HCT116 (cell line): ENCODE measurements at regions not wholly inside any gene's neighbourhood (a gene's known extent, or its start where the extent isn't known, plus 50 kb on each side); places are given as distances from the start of the nearest gene placed in this dataset.

Source experiments
- ATAC-seq: fragments of 200-7000 bp; cut with Tn5 transposase; 2 replicates; pipeline ENCODE4 v1.9.1; 2020; ENCODE audit warnings: mild to moderate bottlenecking, moderate library complexity
- BruUV-seq: library from RNA; stranded (reverse); fragments of 400-500 nt; replicated peaks from 2 replicates; lab custom pipeline; 2021; lab: Mats Ljungman, UMichigan
- CTCF ChIA-PET: fragments of 300-600 bp; sonication (Branson Sonifier 250); formaldehyde crosslinking; loops from one replicate; lab custom pipeline; 2021; ENCODE audit warnings: antibody characterized with exemption; lab: Charles Lee
- POLR2A ChIA-PET: fragments of 300-600, 350-600 bp; sonication (Branson Sonifier 250); formaldehyde crosslinking; loops from one replicate; lab custom pipeline; 2021; ENCODE audit warnings: antibody characterized with exemption; lab: Charles Lee
- RAD21 ChIA-PET, 2 experiments: fragments of 300-600 bp; sonication (Branson Sonifier 250); formaldehyde crosslinking; loops; one replicate each; lab custom pipeline; 2023; ENCODE audit warnings: low total read pairs in 2 of 2; ENCODE audit not compliant: uncharacterized antibody in 2 of 2, unreplicated experiment in 2 of 2, low non-redundant PET in 1 of 2; lab: Charles Lee
- DNase-seq: peaks from one replicate; pipeline ENCODE4 v3.0.0-alpha.2; 2010; ENCODE audit warnings: low read depth, low spot score
- H2AFZ ChIP-seq: fragments of 200-600 bp; shearing (Covaris generic), sonication (generic); 2 replicates; pipeline ENCODE4 v1.6.1; 2017; ENCODE audit warnings: low read depth, mixed run types, mixed read lengths, antibody characterized with exemption, low read length; ENCODE audit not compliant: poor library complexity, severe bottlenecking
- H3K27ac ChIP-seq: 2 replicates; pipeline ENCODE4 v1.5.1; 2012; ENCODE audit warnings: low read depth, low read length
- H3K27me3 ChIP-seq: fragments of 200-600 bp; sonication (generic); 2 replicates; pipeline ENCODE4 v1.6.1; 2016; ENCODE audit warnings: mixed run types, low read length, mixed read lengths; ENCODE audit not compliant: insufficient read depth
- H3K36me3 ChIP-seq, 2 experiments: fragments of 200-500 bp in 1 of 2; fragments of 200-600 bp in 1 of 2; sonication (Bioruptor generic) in 1 of 2; sonication (generic) in 1 of 2; 2 replicates each; pipeline versions ENCODE4 v1.5.1 to v1.6.1; 2014 to 2016; ENCODE audit warnings: low read length in 2 of 2, inconsistent platforms in 1 of 2, mixed read lengths in 1 of 2, mixed run types in 1 of 2; ENCODE audit not compliant: insufficient read depth in 2 of 2, control insufficient read depth in 1 of 2
- H3K4me1 ChIP-seq, 2 experiments: fragments of 200-600 bp in 1 of 2; sonication (generic) in 1 of 2; 2 replicates each; pipeline versions ENCODE4 v1.5.1 to v1.6.1; 2012 to 2017; ENCODE audit warnings: low read length in 2 of 2, inconsistent platforms in 1 of 2, mild to moderate bottlenecking in 1 of 2, mixed read lengths in 1 of 2, mixed run types in 1 of 2, moderate library complexity in 1 of 2; ENCODE audit not compliant: insufficient read depth in 2 of 2, control insufficient read depth in 1 of 2
- H3K4me2 ChIP-seq: fragments of 200-600 bp; sonication (generic); 2 replicates; pipeline ENCODE4 v1.6.1; 2017; ENCODE audit warnings: mixed run types, low read length, mixed read lengths
- H3K4me3 ChIP-seq, 2 experiments: fragments of 200-600 bp in 1 of 2; sonication (generic) in 1 of 2; replicated peaks in 1 of 2; 2 replicates each; pipeline ENCODE4 v1.5.1; 2011 to 2016; ENCODE audit warnings: low read length in 2 of 2, control low read depth in 1 of 2, low read depth in 1 of 2, mild to moderate bottlenecking in 1 of 2, mixed read lengths in 1 of 2, mixed run types in 1 of 2
- H3K79me2 ChIP-seq: fragments of 200-600 bp; sonication (generic); 2 replicates; pipeline ENCODE4 v1.6.1; 2017; ENCODE audit warnings: mild to moderate bottlenecking, mixed run types, low read length, moderate library complexity, mixed read lengths; ENCODE audit not compliant: insufficient read depth
- H3K9ac ChIP-seq: fragments of 200-600 bp; sonication (generic); 2 replicates; pipeline ENCODE4 v1.6.1; 2016; ENCODE audit warnings: low read length, mixed read lengths
- H3K9me2 ChIP-seq: fragments of 200-600 bp; sonication (generic), shearing (Covaris generic); 2 replicates; pipeline ENCODE4 v1.6.1; 2017; ENCODE audit warnings: mixed run types, mild to moderate bottlenecking, moderate library complexity; ENCODE audit not compliant: insufficient read depth
- H3K9me3 ChIP-seq, 2 experiments: fragments of 200-500 bp in 1 of 2; fragments of 200-600 bp in 1 of 2; sonication (Bioruptor generic) in 1 of 2; sonication (generic) in 1 of 2; 2 replicates each; pipeline ENCODE4 v1.6.1; 2014 to 2017; ENCODE audit warnings: low read length in 2 of 2, mixed read lengths in 2 of 2, inconsistent platforms in 1 of 2, low read depth in 1 of 2, mild to moderate bottlenecking in 1 of 2, mixed run types in 1 of 2, moderate library complexity in 1 of 2; ENCODE audit not compliant: control insufficient read depth in 1 of 2, insufficient read depth in 1 of 2
- H4K20me1 ChIP-seq: fragments of 200-600 bp; sonication (generic), shearing (Covaris generic); 2 replicates; pipeline ENCODE4 v1.6.1; 2017; ENCODE audit warnings: mixed run types, mild to moderate bottlenecking, moderate library complexity; ENCODE audit not compliant: insufficient read depth
- CBX3 ChIP-seq: IDR thresholded peaks from 2 replicates; pipeline ENCODE4 v1.6.1; 2012; ENCODE audit warnings: low read depth
- CEBPB ChIP-seq: IDR thresholded peaks from 2 replicates; pipeline ENCODE4 v1.6.1; 2012; ENCODE audit warnings: low read depth
- EGR1 ChIP-seq: IDR thresholded peaks from 2 replicates; pipeline ENCODE4 v1.6.1; 2012; ENCODE audit warnings: low read depth
- ELF1 ChIP-seq: IDR thresholded peaks from 2 replicates; pipeline ENCODE4 v1.6.1; 2012; ENCODE audit warnings: low read depth, borderline replicate concordance
- EZH2 ChIP-seq: fragments of 200-600 bp; sonication (generic); IDR thresholded peaks from 2 replicates; pipeline ENCODE4 v1.6.1; 2017; ENCODE audit warnings: antibody characterized with exemption, mixed run types
- EZH2phosphoT487 ChIP-seq: fragments of 200-600 bp; IDR thresholded peaks from 2 replicates; pipeline ENCODE4 v1.6.1; 2018; ENCODE audit warnings: antibody characterized with exemption, borderline replicate concordance
- FOSL1 ChIP-seq: IDR thresholded peaks from 2 replicates; pipeline ENCODE4 v1.6.1; 2012; ENCODE audit warnings: low read depth
- POLR2AphosphoS5 ChIP-seq: IDR thresholded peaks from 2 replicates; pipeline ENCODE4 v1.6.1; 2011; ENCODE audit warnings: mild to moderate bottlenecking, low read depth, low read length, moderate library complexity
- SIN3A ChIP-seq: IDR thresholded peaks from 2 replicates; pipeline ENCODE4 v1.6.1; 2012; ENCODE audit warnings: low read depth
- SP1 ChIP-seq: IDR thresholded peaks from 2 replicates; pipeline ENCODE4 v1.6.1; 2012; ENCODE audit warnings: low read depth
- SRF ChIP-seq: IDR thresholded peaks from 2 replicates; pipeline ENCODE4 v1.6.1; 2012; ENCODE audit warnings: low read depth
- TCF7L2 ChIP-seq: IDR thresholded peaks from 2 replicates; pipeline ENCODE4 v1.7.0; 2011; ENCODE audit warnings: borderline replicate concordance, inconsistent platforms; ENCODE audit not compliant: insufficient read depth, insufficient read length; ENCODE audit errors: extremely low read depth
- YY1 ChIP-seq: IDR thresholded peaks from 2 replicates; pipeline ENCODE4 v1.6.1; 2011; ENCODE audit warnings: low read length, low read depth, moderate library complexity, mild to moderate bottlenecking; ENCODE audit not compliant: insufficient replicate concordance; ENCODE audit errors: extremely low read depth
- ZFX ChIP-seq: fragments of 450-650 bp; IDR thresholded peaks from 2 replicates; pipeline ENCODE4 v1.6.1; 2017
- intact Hi-C: fragments of 100-400 bp; cut with micrococcal nuclease; formaldehyde crosslinking; loops from 2 replicates; pipeline ENCODE4 v1.10.0; 2022
- TF ChIP-seq, protein P1 (sequence below), 3 experiments: fragments of 200-600 bp in 1 of 3; sonication (generic) in 1 of 3; IDR thresholded peaks in 2 of 3; conservative IDR thresholded peaks in 1 of 3; 2 replicates each; pipeline ENCODE4 v1.5.1; 2012 to 2017; ENCODE audit warnings: low read depth in 2 of 3, low read length in 2 of 3, antibody characterized with exemption in 1 of 3, borderline replicate concordance in 1 of 3, control low read depth in 1 of 3, mild to moderate bottlenecking in 1 of 3, mixed read lengths in 1 of 3, mixed run types in 1 of 3, moderate library complexity in 1 of 3; ENCODE audit not compliant: insufficient read depth in 1 of 3
- TF ChIP-seq, protein P2 (sequence below): IDR thresholded peaks from 2 replicates; pipeline ENCODE4 v1.6.1; 2011; ENCODE audit warnings: mild to moderate bottlenecking, low read length, moderate library complexity; ENCODE audit not compliant: insufficient replicate concordance; ENCODE audit errors: extremely low read depth
- TF ChIP-seq, protein P3 (sequence below): IDR thresholded peaks from 2 replicates; pipeline ENCODE4 v1.6.1; 2012; ENCODE audit warnings: low read depth

DNA sequence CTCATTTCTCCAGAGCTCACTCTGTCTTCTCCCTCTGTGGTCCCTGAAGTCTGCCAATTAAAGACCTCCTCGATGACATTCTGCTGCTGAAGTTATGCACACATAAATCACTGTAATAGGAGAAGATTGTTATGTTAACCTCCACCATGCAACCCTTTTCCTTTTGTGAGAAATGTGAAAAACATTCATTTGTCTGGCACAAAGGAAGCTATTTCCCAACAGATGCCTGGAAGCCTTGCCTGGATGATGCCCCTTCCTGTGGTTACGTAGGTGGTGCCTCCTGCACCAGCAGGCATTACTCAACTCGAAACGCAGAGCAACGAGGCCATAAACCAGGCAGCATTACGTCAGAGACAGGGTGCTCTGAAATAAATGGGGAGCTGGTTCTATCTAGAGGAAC is 327.4 kb upstream of the ZNF507 start:
- Histone ChIP-seq H3K9ac (no peak overlapping the region), H3K4me3 (no peak overlapping the region), H3K36me3 (no peaks in the 10 kb centered on the region), H3K27ac (no peak overlapping the region), H3K27me3 (no peaks in the 10 kb centered on the region), H4K20me1 (no peaks in the 10 kb centered on the region), H3K79me2 (no peaks in the 10 kb centered on the region), H2AFZ (no peak overlapping the region), H3K4me2 (no peak overlapping the region), H3K4me1 (no peaks in the 10 kb centered on the region), H3K9me3 (peaks cover 0 to 47% of the 10 kb centered on the region in 2 experiments; a peak in 2 of 4 replicates), H3K9me2 (no peaks in the 10 kb centered on the region)
- DNase-seq = no peak
- ChIA-PET POLR2A (no interaction called here), RAD21 (no interaction called here), CTCF (no interaction called here)
- intact Hi-C loops = no loop called here
- no peak for ATAC-seq
- TF ChIP-seq ELF1 (no peak), TCF7L2 (no peak), EGR1 (no peak), CEBPB (no peak), EZH2phosphoT487 (no peak), CBX3 (no peak), SRF (no peak), YY1 (no peak), SIN3A (no peak), EZH2 (no peak), FOSL1 (no peak), SP1 (no peak), ZFX (no peak), POLR2AphosphoS5 (no peak)
- TF ChIP-seq, protein P1, sequence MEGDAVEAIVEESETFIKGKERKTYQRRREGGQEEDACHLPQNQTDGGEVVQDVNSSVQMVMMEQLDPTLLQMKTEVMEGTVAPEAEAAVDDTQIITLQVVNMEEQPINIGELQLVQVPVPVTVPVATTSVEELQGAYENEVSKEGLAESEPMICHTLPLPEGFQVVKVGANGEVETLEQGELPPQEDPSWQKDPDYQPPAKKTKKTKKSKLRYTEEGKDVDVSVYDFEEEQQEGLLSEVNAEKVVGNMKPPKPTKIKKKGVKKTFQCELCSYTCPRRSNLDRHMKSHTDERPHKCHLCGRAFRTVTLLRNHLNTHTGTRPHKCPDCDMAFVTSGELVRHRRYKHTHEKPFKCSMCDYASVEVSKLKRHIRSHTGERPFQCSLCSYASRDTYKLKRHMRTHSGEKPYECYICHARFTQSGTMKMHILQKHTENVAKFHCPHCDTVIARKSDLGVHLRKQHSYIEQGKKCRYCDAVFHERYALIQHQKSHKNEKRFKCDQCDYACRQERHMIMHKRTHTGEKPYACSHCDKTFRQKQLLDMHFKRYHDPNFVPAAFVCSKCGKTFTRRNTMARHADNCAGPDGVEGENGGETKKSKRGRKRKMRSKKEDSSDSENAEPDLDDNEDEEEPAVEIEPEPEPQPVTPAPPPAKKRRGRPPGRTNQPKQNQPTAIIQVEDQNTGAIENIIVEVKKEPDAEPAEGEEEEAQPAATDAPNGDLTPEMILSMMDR (IDR thresholded peaks at IDR 0.05 in 2 of 3, conservative IDR thresholded peaks at IDR 0.05 in 1 of 3; ENCODE audit: borderline replicate concordance in 1 of 3, insufficient read depth in 1 of 3, low read depth in 2 of 3, low read length in 2 of 3) = no peak
- TF ChIP-seq, protein P2, sequence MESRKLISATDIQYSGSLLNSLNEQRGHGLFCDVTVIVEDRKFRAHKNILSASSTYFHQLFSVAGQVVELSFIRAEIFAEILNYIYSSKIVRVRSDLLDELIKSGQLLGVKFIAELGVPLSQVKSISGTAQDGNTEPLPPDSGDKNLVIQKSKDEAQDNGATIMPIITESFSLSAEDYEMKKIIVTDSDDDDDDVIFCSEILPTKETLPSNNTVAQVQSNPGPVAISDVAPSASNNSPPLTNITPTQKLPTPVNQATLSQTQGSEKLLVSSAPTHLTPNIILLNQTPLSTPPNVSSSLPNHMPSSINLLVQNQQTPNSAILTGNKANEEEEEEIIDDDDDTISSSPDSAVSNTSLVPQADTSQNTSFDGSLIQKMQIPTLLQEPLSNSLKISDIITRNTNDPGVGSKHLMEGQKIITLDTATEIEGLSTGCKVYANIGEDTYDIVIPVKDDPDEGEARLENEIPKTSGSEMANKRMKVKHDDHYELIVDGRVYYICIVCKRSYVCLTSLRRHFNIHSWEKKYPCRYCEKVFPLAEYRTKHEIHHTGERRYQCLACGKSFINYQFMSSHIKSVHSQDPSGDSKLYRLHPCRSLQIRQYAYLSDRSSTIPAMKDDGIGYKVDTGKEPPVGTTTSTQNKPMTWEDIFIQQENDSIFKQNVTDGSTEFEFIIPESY = no peak
- TF ChIP-seq, protein P3, sequence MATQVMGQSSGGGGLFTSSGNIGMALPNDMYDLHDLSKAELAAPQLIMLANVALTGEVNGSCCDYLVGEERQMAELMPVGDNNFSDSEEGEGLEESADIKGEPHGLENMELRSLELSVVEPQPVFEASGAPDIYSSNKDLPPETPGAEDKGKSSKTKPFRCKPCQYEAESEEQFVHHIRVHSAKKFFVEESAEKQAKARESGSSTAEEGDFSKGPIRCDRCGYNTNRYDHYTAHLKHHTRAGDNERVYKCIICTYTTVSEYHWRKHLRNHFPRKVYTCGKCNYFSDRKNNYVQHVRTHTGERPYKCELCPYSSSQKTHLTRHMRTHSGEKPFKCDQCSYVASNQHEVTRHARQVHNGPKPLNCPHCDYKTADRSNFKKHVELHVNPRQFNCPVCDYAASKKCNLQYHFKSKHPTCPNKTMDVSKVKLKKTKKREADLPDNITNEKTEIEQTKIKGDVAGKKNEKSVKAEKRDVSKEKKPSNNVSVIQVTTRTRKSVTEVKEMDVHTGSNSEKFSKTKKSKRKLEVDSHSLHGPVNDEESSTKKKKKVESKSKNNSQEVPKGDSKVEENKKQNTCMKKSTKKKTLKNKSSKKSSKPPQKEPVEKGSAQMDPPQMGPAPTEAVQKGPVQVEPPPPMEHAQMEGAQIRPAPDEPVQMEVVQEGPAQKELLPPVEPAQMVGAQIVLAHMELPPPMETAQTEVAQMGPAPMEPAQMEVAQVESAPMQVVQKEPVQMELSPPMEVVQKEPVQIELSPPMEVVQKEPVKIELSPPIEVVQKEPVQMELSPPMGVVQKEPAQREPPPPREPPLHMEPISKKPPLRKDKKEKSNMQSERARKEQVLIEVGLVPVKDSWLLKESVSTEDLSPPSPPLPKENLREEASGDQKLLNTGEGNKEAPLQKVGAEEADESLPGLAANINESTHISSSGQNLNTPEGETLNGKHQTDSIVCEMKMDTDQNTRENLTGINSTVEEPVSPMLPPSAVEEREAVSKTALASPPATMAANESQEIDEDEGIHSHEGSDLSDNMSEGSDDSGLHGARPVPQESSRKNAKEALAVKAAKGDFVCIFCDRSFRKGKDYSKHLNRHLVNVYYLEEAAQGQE = no peak
- BruUV-seq = no TSS peak
